EL (cell line): ENCODE measurements at regions not wholly inside any gene's neighbourhood (a gene's known extent, or its start where the extent isn't known, plus 50 kb on each side); places are given as distances from the start of the nearest gene placed in this dataset.

Experiments used
- DNase-seq: peaks from one replicate; pipeline ENCODE4 v3.0.0-alpha.2; 2016

GRCh38 chr10:83252596-83252995 is 886.7 kb upstream of the GHITM start:
- no peak for DNase-seq

GRCh38 chr10:83253011-83253671 is 886.2 kb upstream of the GHITM start:
- no peak for DNase-seq

- no peak for DNase-seq
Measured at GRCh38 chr10:83254698-83255097, 884.6 kb upstream of the GHITM start.

GRCh38 chr10:83262434-83262833 is 876.9 kb upstream of the GHITM start:
- DNase-seq, result no peak

DNA sequence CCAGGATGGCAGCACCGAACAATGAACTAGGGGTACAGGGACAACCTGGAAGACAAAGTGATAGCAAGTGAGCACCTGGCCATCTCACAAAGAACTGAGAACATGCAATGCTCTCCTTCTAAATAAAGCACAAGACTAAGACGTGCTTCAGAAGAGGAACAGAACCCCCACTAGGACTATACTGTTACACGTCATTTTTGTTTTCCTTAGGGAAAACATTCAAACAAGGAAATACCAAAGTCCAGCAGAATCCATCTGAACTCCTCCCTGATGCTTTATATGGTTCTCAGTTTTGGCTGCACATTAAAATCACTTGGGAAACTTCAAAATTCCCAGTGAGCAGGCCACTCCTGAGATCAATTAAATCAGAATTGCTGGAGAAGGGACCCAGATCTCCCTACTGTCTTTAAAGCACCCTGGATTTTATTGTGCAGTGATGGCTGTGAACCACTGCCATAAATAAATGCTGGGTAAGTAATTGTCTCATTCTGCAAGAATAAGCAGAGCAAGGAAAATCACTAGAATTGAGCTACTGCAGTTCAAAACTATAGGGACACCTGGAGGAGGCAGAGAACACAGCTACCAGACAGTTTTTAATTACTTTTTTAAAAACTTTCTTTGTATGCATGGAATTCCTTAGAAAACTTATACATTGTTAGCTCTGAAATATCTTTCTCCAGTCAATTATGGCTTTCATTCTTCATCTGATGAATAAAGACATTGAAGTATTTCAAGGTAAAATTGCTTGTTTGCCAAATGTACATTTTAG is 866.5 kb upstream of the GHITM start:
- DNase-seq, result no peak

DNA sequence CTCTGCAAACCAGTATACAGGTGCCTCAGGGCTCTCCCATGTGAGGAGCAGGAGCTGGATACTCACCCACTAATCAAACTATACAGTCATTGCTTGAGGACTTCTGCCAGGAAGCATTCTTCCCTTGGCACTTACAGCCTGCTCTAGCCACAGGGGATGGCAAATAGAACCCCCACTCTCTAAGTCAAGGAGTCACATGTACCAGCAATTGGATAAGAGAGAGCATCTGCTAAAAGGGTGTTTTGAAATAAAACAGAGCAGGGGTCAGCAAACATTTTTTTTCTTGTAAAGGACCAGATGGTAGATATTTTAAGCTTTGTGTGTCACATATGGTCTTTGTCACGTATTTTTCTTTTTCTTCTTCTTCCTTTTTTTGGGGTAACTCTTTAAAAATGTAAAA is 865.2 kb upstream of the GHITM start:
- no peak for DNase-seq

DNA sequence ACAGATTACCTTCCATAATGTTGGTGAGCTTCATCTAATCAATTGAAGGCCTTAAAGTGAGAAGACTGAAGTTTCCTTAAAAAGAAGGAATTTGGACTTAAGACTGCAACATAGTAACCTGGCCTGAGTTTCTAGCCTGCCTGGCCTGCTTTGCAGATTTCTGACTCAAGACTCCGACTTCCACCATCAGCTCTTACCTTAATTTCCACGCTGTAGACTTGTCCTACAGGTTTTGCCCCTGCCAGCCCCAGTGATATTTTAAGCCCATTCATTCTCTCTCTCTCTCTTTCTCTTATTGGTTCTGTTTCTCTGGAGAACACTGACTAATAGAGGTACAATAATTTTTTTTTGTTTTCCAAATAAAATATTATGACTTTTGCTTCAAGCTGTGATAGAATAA is 862.3 kb upstream of the GHITM start:
- DNase-seq, result no peak

- DNase-seq, result no peak
Measured at GRCh38 chr10:83283151-83283550, 856.2 kb upstream of the GHITM start.

DNA sequence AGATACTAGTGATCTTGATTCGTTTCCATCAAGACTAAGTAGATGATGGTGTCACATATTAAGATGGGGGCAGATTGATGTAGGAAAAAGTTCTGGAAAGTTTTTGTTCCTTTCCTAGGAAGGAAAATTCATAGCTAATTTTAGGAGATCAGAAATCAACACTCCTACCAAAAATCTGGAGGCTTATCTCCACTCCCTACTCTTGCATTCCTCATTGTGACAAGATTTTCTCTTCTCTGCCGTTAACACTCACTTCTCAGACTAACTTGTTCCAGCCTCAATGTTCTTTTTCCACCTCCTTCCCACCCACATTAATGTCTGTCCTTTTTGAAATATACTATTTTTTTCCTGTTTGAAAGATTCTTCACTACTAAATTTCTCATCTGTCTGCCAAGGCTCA is 851.9 kb upstream of the GHITM start:
- no peak for DNase-seq

DNA sequence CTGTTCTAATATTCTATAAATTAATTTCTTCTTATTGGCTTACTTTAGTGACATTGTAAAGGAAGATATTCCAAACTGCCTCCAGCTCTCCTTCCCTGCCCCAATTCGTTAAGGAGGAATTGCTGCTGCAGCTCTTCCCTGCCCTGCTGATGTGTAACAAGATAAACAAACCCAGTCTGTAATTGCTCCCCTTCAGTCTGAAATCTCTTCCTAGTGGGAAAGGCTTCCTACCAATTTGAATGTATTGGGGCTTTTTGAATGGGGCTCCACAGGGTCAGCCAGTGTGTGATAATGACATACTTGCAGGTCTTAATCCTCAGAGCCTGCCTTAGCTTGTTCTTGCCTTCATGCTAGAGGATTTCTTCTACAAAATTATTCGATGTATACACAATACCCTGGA is 849.9 kb upstream of the GHITM start:
- no peak for DNase-seq

DNA sequence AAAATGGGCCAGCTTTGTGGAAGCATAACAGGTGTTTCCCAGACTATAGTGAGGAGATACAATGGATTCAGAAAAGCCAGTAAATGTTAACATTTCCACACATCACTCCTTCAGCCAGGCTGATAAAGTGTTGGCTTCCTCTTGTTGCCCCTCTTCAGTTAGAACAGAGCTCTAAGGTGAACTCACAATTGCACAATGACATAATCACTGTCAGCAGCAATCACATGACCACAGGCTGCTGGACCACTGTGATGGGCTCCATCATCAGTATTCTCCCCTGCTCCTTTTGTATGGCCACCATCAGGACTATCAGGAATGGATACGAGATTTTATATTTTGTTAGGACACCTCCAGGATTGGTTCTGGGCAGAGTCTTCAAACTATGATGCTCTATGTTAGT is 849.4 kb upstream of the GHITM start:
- no peak for DNase-seq

DNA sequence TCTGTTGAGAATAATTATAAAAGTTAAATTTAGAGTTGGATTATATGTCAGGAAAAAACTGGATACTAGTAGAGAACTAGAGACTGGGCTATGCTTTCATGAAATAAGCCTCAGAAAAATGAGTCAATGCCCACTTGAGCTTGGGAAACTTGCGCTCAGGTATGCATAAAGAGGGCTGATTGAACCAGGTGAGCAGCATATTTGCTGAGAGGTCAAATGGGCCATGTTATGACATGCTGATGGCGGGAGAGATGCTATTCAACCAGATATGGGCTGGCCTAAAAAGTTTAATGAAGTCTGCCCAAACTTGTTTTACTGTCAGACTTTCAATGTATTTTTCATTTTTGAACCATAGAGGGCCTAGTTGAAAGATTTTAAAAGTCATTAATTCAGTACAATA is 837.6 kb upstream of the GHITM start:
- no peak for DNase-seq

DNA sequence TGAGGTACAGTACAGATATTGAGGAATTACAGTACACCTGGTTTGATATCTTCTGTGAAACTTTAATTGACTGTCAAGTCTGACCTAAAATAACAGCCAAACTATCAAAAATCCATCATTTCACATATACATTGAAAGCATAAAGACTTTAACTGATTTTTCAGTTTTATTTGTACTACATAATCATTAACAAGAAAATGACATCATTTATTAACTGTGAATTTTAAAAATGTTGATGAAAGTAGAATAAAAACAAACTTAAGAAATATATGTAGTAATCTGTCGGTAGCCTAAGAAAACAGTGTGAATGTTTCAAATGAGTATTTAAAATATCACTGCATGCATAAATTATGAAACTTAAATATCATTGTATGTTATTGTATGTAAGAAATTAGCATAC is 836.7 kb upstream of the GHITM start:
- no peak for DNase-seq

DNA sequence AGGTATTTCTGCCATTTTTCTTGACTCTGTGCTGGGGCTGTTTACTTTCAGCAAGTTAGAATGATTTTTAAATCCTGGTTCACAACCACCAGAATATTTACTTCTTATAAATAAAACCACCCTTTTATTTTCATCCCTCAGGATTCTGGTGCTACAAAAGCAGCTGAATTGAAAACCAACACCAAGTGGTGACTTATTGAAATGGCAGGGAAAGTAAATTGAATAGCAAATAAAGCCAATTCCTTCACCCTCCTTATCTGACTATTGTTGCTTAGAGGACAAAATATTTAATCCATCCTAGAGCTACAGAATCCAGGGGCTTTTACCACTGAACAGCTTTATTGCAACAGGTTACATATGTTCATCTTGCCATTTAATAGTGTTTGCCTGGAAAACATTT is 828.6 kb upstream of the GHITM start:
- no peak for DNase-seq

GRCh38 chr10:83312570-83312969 is 826.7 kb upstream of the GHITM start:
- DNase-seq, result no peak

- no peak for DNase-seq
Measured at GRCh38 chr10:83332690-83333089, 806.6 kb upstream of the GHITM start.

DNA sequence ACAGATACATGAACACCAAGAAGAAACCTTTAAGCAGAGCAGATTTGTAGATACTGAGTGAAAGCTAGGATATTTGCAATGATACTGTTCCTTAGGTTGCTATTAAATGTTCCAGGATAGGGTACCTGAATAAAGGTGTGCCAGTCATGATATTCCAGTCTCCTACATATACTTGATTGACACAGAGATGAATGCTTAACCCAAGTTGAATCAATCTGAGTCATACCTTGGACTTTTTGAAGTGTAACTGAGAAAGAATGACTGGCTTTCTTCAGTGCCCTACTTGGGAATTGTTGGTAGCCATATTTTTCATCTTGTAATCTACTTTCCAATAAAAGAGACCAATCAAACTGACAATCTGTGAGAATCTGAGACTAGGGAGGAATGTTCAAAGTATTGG is 805.7 kb upstream of the GHITM start:
- no peak for DNase-seq

DNA sequence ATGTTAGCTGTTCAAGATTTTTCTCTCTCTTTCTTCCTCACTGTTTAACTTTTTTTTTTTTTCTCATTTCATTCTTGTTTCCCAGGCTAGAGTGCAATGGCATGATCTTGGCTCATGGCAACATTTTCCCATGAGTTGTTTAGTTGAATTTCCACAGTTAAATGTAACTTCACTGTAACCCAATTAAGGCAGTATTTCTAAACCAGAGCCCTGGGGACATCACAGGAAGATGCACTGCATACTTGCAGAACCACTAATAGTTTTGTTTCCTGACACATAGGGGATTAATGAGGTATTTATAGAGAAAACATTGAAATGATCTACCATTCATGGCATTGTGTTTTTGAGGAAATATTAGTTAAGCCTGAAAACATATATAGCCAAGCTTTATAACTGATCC is 795.6 kb upstream of the GHITM start:
- no peak for DNase-seq

- DNase-seq, result no peak
Measured at GRCh38 chr10:83346266-83346910, 792.9 kb upstream of the GHITM start.

DNA sequence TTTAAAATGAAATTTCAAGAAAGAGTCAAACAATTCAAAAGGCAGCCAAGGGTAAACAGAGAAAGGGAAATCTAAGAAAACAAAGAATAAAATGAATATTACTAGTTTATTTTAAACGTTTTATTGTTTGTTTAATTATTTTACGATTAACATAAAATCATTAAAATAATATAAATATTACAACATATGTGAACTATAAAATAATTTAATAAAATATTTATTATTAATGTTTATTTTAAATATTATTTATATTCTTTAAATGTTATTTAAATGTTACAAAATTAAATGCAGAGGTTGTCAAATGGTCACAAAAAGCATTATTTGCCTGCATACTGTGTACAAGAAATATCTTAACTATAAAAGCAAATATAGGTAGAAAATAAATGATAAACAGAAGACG is 786.7 kb upstream of the GHITM start:
- no peak for DNase-seq

DNA sequence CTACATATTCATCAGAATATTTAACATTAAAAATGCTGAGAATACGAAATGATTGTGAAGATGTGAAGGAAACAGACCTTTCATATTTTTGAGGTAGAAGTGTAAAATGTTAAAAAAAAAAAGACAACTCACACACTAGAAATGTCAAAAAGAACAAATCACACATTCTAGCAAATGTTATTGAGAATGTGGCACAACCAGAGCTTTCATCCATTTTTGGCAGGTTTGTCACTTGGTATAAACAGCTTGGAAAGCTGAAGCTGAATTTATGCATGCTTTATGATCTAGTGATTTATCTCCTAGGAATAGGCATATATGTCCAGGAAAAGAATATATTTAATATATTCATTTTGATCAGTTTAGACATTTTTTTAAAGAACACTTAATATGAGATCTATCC is 784.9 kb upstream of the GHITM start:
- DNase-seq, result no peak

DNA sequence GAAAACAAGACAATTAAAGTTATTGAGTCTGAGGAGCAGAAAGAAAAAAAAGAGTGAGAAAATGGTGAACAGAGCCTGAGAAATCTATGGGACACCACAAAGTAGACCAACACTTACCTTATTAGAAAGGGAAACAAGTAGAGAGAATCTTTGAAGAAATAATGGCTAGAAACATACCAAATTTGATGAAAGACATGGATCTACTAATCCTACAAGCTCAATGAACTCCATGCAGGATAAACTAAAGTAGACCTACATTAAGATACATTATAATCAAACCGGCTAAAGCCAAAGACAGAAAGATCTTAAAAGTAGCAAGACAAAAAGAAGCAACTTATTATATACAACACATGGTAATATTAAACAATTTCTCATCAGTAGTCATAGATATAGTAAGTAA is 782.3 kb upstream of the GHITM start:
- no peak for DNase-seq

DNA sequence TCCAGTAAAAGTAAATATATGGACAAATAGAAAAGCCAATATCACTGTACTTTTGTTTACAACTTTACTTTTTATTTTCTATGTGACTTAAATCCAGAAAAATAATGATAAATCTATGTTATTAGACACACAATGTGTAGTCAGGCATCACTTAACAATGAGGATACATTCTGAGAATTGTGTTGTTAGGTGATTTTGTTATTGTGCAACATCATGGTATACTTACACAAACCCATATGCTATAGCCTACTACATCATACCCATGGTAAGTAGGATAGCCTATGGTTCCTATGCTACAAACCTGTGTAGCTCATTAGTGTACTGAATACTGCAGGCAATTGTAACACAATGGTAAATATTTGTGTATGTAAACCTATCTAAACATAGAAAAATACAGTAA is 781.7 kb upstream of the GHITM start:
- DNase-seq, result no peak

GRCh38 chr10:83367036-83367435 is 772.3 kb upstream of the GHITM start:
- no peak for DNase-seq
